ENCODE measurements at regions not wholly inside any gene's neighbourhood (a gene's known extent, or its start where the extent isn't known, plus 50 kb on each side); places are given as distances from the start of the nearest gene placed in this dataset.

- POLR2A ChIA-PET: no interaction called here
- TF ChIP-seq POLR2AphosphoS5 (IDR thresholded peaks at IDR 0.05; ENCODE audit: low read depth, low read length): no peak
- CTCF ChIA-PET: no interaction called here
These were observed 183.0 kb upstream of the RAB4A start for GRCh38 chr1:229087906-229088305.

GRCh38 chr1:229088711-229089110 lies 182.2 kb upstream of the RAB4A start:
- H3K9me3 ChIP-seq (ENCODE audit: control insufficient read depth, insufficient read depth, low read depth, low read length): no peaks in the 10 kb centered on the region
- ATAC-seq (no peak), DNase-seq (ENCODE audit: low read depth, low spot score) (no peak)
- H3K36me3 ChIP-seq (ENCODE audit: control insufficient read depth, insufficient read depth, low read length): no peaks in the 10 kb centered on the region
- CTCF ChIA-PET: no interaction called here
- no TSS peak for BruUV-seq (replicated peaks)
- no peaks in the 10 kb centered on the region; the same call in 1 of the 2 replicates for H3K27me3 ChIP-seq (ENCODE audit: control insufficient read depth, insufficient read depth, low read length)
- intact Hi-C loops (cut with micrococcal nuclease; ENCODE audit: unreplicated experiment) (no loop called here), in situ Hi-C loops (cut with HindIII; ENCODE audit: low pct_unique_long_range_greater_than_20kb, low sequenced_read_pairs) (no loop called here)
- no peak for TF ChIP-seq CTCF (IDR thresholded peaks at IDR 0.05)
- TF ChIP-seq SIN3A (IDR thresholded peaks at IDR 0.05; ENCODE audit: borderline replicate concordance, insufficient read depth, low read depth, low read length): no peak
- TF ChIP-seq REST (IDR thresholded peaks at IDR 0.05; ENCODE audit: insufficient read depth in 1 of 2, low read depth in 2 of 2, low read length in 1 of 2): no peak
- no peak for TF ChIP-seq TCF7L2 (IDR thresholded peaks at IDR 0.05; ENCODE audit: low read depth, low read length)
- TF ChIP-seq POLR2AphosphoS5 (IDR thresholded peaks at IDR 0.05; ENCODE audit: low read depth, low read length): no peak
- no peak overlapping the region for H3K4me3 ChIP-seq (ENCODE audit: low read depth in 2 of 2, low read length in 2 of 2)
- POLR2A ChIA-PET: no interaction called here
- no peak overlapping the region for H3K27ac ChIP-seq (ENCODE audit: low read length)
- no peaks in the 10 kb centered on the region for H3K4me1 ChIP-seq (ENCODE audit: control insufficient read depth, insufficient read depth, low read length)

More at GRCh38 chr1:229087906-229088305, 183.0 kb upstream of the RAB4A start:
- Histone ChIP-seq H3K27ac (ENCODE audit: low read length) (no peak overlapping the region), H3K9me3 (ENCODE audit: control insufficient read depth, insufficient read depth, low read depth, low read length) (peaks cover 3% of the 10 kb centered on the region; the same call in 1 of the 2 replicates), H3K36me3 (ENCODE audit: control insufficient read depth, insufficient read depth, low read length) (no peaks in the 10 kb centered on the region), H3K4me3 (ENCODE audit: low read depth in 2 of 2, low read length in 2 of 2) (no peak overlapping the region), H3K27me3 (ENCODE audit: control insufficient read depth, insufficient read depth, low read length) (no peaks in the 10 kb centered on the region; the same call in 1 of the 2 replicates), H3K4me1 (ENCODE audit: control insufficient read depth, insufficient read depth, low read length) (no peaks in the 10 kb centered on the region)
- BruUV-seq (replicated peaks): no TSS peak
- DNase-seq (ENCODE audit: low read depth, low spot score): no peak
- no peak for ATAC-seq
- in situ Hi-C loops (cut with HindIII; ENCODE audit: low pct_unique_long_range_greater_than_20kb, low sequenced_read_pairs) (no loop called here), intact Hi-C loops (cut with micrococcal nuclease; ENCODE audit: unreplicated experiment) (no loop called here)

GRCh38 chr1:229089586-229090208 lies 181.2 kb upstream of the RAB4A start:
- in situ Hi-C loops (cut with HindIII; ENCODE audit: low pct_unique_long_range_greater_than_20kb, low sequenced_read_pairs): no loop called here
- CTCF ChIA-PET: no interaction called here
- no peak for ATAC-seq

More at GRCh38 chr1:229089586-229090208, 181.2 kb upstream of the RAB4A start:
- H3K4me3 ChIP-seq (ENCODE audit: low read depth in 2 of 2, low read length in 2 of 2): no peak overlapping the region
- no peaks in the 10 kb centered on the region for H3K9me3 ChIP-seq (ENCODE audit: control insufficient read depth, insufficient read depth, low read depth, low read length)
- intact Hi-C loops (cut with micrococcal nuclease; ENCODE audit: unreplicated experiment): no loop called here
- H3K4me1 ChIP-seq (ENCODE audit: control insufficient read depth, insufficient read depth, low read length): no peaks in the 10 kb centered on the region
- no peak overlapping the region for H3K27ac ChIP-seq (ENCODE audit: low read length)
- no peaks in the 10 kb centered on the region for H3K36me3 ChIP-seq (ENCODE audit: control insufficient read depth, insufficient read depth, low read length)
- POLR2A ChIA-PET: no interaction called here
- DNase-seq (ENCODE audit: low read depth, low spot score): no peak
- no TSS peak for BruUV-seq (replicated peaks)
- no peaks in the 10 kb centered on the region; the same call in 1 of the 2 replicates for H3K27me3 ChIP-seq (ENCODE audit: control insufficient read depth, insufficient read depth, low read length)
- TF ChIP-seq CTCF (IDR thresholded peaks at IDR 0.05) (no peak), POLR2AphosphoS5 (IDR thresholded peaks at IDR 0.05; ENCODE audit: low read depth, low read length) (no peak), SIN3A (IDR thresholded peaks at IDR 0.05; ENCODE audit: borderline replicate concordance, insufficient read depth, low read depth, low read length) (no peak), TCF7L2 (IDR thresholded peaks at IDR 0.05; ENCODE audit: low read depth, low read length) (no peak), REST (IDR thresholded peaks at IDR 0.05; ENCODE audit: insufficient read depth in 1 of 2, low read depth in 2 of 2, low read length in 1 of 2) (no peak)

Data from Panc1 (cell line).